Progenitor cell of endocrine pancreas (in vitro differentiated cells): ENCODE measurements at regions not wholly inside any gene's neighbourhood (a gene's known extent, or its start where the extent isn't known, plus 50 kb on each side); places are given as distances from the start of the nearest gene placed in this dataset.

Source experiments
- DNase-seq: peaks from one replicate; pipeline ENCODE4 v3.0.0; 2021; ENCODE audit warnings: low spot score; ENCODE audit not compliant: unreplicated experiment
- H3K27ac Mint-ChIP-seq: 2 replicates; pipeline ENCODE4 v1.8.0; 2021; ENCODE audit warnings: mild to moderate bottlenecking, moderate library complexity, mixed read lengths
- H3K27me3 Mint-ChIP-seq: 2 replicates; pipeline ENCODE4 v1.8.0; 2021; ENCODE audit warnings: mixed read lengths
- H3K36me3 Mint-ChIP-seq: 2 replicates; pipeline ENCODE4 v1.8.0; 2022; ENCODE audit warnings: mixed read lengths; ENCODE audit not compliant: insufficient read depth
- H3K4me1 Mint-ChIP-seq: 2 replicates; pipeline ENCODE4 v1.8.0; 2021; ENCODE audit warnings: low read depth, mixed read lengths
- H3K4me3 Mint-ChIP-seq: 2 replicates; pipeline ENCODE4 v1.8.0; 2021; ENCODE audit warnings: low read depth, mild to moderate bottlenecking, moderate library complexity, mixed read lengths
- H3K9me3 Mint-ChIP-seq: 2 replicates; pipeline ENCODE4 v1.8.0; 2021; ENCODE audit warnings: low read depth, mixed read lengths
- CTCF ChIP-seq: fragments of 200-600 bp; sonication (generic); IDR thresholded peaks from one replicate; pipeline ENCODE4 v1.5.0; 2021; ENCODE audit warnings: antibody characterized with exemption, mild to moderate bottlenecking; ENCODE audit not compliant: unreplicated experiment

- TF ChIP-seq CTCF: no peak
- Mint-ChIP-seq H3K9me3 (peaks cover 3% of the 10 kb centered on the region), H3K27ac (no peak overlapping the region), H3K4me3 (no peak overlapping the region), H3K36me3 (no peaks in the 10 kb centered on the region), H3K4me1 (no peaks in the 10 kb centered on the region), H3K27me3 (peaks cover 4% of the 10 kb centered on the region)
- no peak for DNase-seq
These were observed 438.3 kb upstream of the PRKX start for GRCh38 chrX:4151798-4152197.

GRCh38 chrX:4150259-4150658 is 436.8 kb upstream of the PRKX start:
- Mint-ChIP-seq H3K9me3 (peaks cover 3% of the 10 kb centered on the region), H3K4me3 (no peak overlapping the region), H3K27me3 (peaks cover 4% of the 10 kb centered on the region), H3K4me1 (no peaks in the 10 kb centered on the region), H3K27ac (no peak overlapping the region), H3K36me3 (no peaks in the 10 kb centered on the region)
- DNase-seq: no peak
- no peak for TF ChIP-seq CTCF

GRCh38 chrX:4129626-4130025 is 416.2 kb upstream of the PRKX start:
- no peaks in the 10 kb centered on the region for H3K36me3 Mint-ChIP-seq

DNA sequence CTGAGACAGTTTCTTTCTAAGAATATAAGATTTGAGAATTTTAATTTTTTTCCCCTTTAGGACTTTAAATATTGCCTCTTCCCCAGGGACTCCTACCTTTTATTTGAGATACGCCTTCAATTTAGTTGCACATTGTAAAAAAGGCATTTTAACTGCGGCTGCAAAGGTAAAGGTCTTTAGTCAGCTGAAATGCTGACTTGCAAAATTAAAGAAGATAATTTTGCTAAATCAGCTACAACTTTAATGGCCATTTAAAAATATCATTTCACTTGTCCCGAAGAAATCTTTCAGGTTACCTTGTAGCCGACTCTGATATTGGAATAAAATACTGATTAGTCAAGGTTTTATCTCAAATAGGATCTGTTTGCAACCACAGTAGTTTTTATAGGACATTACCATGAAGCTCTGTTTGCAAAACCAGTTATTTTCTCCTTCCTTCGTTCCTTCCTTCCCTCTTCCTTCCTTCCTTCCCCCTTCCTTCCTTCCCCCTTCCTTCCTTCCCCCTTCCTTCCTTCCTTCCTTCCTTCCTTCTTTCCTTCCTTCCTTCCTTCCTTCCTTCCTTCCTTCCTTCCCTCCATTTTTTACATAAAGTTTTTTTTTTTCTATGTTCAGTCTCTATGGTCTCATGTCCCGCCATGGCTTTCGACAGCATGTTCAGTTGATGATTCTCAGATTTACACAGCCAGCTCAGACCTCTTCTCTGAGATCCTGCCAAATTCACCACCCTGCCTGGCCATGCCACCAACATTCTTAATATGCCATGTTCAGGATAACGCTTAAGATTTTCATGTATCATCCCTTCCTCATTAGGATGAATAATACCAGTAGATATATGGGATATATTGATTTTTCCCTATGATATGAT is 405.4 kb upstream of the PRKX start:
- TF ChIP-seq CTCF: no peak
- no peaks in the 10 kb centered on the region for H3K27me3 Mint-ChIP-seq
- no peaks in the 10 kb centered on the region for H3K9me3 Mint-ChIP-seq
- no peaks in the 10 kb centered on the region for H3K36me3 Mint-ChIP-seq
- no peak for DNase-seq
- H3K27ac Mint-ChIP-seq: no peak overlapping the region
- no peaks in the 10 kb centered on the region for H3K4me1 Mint-ChIP-seq
- H3K4me3 Mint-ChIP-seq: no peak overlapping the region

More at GRCh38 chrX:4129626-4130025, 416.2 kb upstream of the PRKX start:
- peaks cover 4% of the 10 kb centered on the region for H3K27me3 Mint-ChIP-seq
- no peak for DNase-seq
- H3K4me3 Mint-ChIP-seq: no peak overlapping the region
- no peaks in the 10 kb centered on the region for H3K9me3 Mint-ChIP-seq
- no peaks in the 10 kb centered on the region for H3K4me1 Mint-ChIP-seq
- TF ChIP-seq CTCF: no peak
- H3K27ac Mint-ChIP-seq: no peak overlapping the region

- H3K4me1 Mint-ChIP-seq: no peaks in the 10 kb centered on the region
- H3K4me3 Mint-ChIP-seq: no peak overlapping the region
- H3K9me3 Mint-ChIP-seq: no peaks in the 10 kb centered on the region
- H3K27ac Mint-ChIP-seq: no peak overlapping the region
- DNase-seq: no peak
- no peaks in the 10 kb centered on the region for H3K36me3 Mint-ChIP-seq
- no peaks in the 10 kb centered on the region for H3K27me3 Mint-ChIP-seq
- TF ChIP-seq CTCF: no peak
These were observed 397.5 kb upstream of the PRKX start for GRCh38 chrX:4110964-4111363.
